GM18861 (cell line): ENCODE measurements at regions not wholly inside any gene's neighbourhood (a gene's known extent, or its start where the extent isn't known, plus 50 kb on each side); places are given as distances from the start of the nearest gene placed in this dataset.
"Not testable (repeated sequence)": the region's sequence is repeated elsewhere in the genome, so short reads cannot be mapped to it uniquely, and the experiment has no call there.

Experiments used
- ATAC-seq: cut with Tn5 transposase; IDR thresholded peaks from one replicate; pipeline ENCODE4 v1.9.1; 2021; ENCODE audit not compliant: unreplicated experiment

DNA sequence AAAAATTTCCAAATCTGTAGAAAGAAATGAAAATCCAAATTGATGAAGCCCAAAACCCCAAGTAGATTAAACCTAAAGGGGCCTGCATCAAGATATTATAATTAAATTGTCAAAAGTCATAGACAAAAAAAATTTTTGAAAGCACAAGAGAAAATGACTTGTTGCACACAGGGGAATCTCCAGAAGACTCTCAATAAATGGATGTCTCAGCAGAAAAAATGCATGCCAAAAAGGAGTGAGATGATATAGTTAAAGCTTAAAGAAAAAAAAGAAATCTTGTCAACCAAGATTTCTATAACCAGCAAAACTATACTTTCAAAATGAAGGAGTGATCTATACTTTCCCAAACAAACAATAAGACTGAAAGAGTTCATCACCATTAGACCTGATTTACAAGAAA is 393.2 kb upstream of the SPAG17 start:
- no peak for ATAC-seq

- no peak for ATAC-seq
These were observed 390.0 kb upstream of the SPAG17 start for GRCh38 chr1:118575060-118575459.

- no peak for ATAC-seq
These were observed 380.1 kb upstream of the SPAG17 start for GRCh38 chr1:118564961-118565703.

DNA sequence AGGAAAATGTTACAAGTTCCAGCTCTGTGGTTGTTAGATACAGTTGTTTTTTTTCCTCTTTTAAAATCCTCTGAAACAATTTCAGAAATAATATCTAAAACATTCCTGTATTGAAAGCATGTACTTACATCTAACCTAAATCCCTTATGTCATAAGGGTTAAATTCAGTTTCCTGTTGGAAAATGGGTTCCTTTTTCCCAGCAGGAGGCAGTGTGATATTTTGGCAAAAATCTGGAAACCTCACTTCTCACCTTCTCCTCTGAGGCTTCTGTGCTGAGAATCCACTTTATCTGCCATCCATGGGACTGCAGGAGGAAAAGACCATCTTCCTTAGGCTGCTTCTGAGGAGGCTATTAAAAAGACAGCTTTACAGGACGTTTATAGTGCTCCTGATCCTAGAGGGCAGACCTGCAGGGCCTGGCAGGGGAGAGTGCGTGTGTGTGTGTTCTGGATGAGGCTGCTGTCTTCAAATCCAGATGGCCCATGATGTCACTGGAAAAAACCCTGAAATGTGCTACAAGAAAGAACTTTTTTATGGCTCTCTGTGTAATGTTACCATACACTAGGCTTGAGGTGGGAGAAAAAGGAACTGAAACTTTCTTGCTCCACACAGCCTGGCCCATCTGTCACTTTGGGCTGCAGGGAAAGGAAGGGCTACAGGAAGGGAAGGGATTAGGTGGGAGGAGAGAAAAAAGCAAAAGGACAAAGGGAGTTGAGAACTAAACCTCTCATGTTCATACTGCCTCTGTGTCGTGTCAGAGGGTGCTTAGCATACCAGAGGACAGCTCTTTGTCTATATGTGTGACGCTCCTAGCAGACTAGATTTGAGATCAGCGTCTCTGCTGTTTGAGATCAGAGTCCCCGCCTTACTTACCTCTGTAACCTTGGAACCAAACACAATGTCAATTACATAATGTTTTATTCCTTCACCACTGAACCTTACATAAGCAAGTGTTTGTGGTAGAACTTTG is 379.2 kb upstream of the SPAG17 start:
- no peak for ATAC-seq

- no peak for ATAC-seq
These were observed 373.9 kb upstream of the SPAG17 start for GRCh38 chr1:118558933-118559332.

GRCh38 chr1:118556936-118557335 is 371.9 kb upstream of the SPAG17 start:
- ATAC-seq = no peak

DNA sequence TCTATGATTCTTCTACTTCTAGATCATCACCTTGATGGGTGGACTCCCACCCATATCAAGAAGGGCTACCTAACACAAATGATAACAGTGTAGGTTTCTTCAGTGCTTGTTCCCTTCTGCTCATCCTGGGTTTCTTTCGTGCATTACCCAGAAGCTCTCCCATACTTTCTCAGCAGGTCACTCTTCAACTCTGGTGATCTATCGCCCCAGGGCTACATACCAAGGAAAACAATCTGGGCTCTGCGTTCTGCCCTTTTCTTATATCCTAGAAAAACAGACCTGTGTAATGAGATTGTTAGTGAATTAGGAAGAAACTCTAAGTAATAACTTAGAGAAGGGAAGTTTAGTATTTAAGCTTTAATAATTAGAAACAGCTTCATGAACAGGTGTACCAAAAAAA is 370.6 kb upstream of the SPAG17 start:
- no peak for ATAC-seq

DNA sequence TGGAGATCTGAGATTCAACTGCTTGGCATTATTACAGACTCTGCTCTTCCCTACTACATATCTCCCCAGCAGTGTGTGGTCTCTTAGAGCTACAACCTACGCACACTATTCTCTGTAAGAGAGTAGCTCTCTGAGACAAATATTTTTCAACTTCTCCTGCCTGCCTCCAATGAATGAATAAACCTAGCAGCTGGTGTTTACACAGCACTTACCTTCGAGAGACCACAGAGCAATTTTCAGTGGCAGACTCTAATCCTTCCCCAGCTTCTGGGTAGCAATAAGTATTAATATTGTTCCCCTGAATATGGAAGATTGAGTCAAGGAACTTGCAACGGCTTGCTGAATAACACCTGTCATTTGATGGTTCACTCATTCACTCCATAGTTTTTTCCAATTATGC is 350.9 kb upstream of the SPAG17 start:
- ATAC-seq = no peak

GRCh38 chr1:118511922-118512321 is 326.9 kb upstream of the SPAG17 start:
- not testable (repeated sequence) for ATAC-seq

GRCh38 chr1:118504867-118505266 is 319.8 kb upstream of the SPAG17 start:
- no peak for ATAC-seq

GRCh38 chr1:118504221-118504644 is 319.2 kb upstream of the SPAG17 start:
- ATAC-seq = no peak

- ATAC-seq = no peak
These were observed 318.7 kb upstream of the SPAG17 start for GRCh38 chr1:118503752-118504151.

- no peak for ATAC-seq
These were observed 310.0 kb upstream of the SPAG17 start for GRCh38 chr1:118494998-118495397.

DNA sequence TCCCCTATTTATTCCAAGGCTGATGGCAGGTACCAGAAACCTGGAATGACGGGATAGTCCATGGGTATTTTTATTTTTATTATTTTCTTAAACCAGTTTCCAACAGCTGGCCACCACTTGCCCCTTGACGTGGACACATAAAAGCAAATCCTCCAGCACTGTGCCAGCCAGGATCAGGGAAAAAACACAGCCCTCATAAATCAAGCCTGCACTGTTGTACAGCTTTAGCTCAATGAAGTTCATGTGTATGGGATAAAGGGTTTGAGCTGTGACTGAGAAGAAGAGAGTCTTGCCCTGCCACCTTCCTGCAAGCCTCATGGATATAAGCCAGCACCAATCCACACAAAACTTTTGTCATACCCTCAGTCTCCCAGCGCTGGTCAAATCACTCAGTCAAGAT is 303.8 kb upstream of the SPAG17 start:
- ATAC-seq = no peak

GRCh38 chr1:118487932-118488331 is 302.9 kb upstream of the SPAG17 start:
- ATAC-seq = no peak

DNA sequence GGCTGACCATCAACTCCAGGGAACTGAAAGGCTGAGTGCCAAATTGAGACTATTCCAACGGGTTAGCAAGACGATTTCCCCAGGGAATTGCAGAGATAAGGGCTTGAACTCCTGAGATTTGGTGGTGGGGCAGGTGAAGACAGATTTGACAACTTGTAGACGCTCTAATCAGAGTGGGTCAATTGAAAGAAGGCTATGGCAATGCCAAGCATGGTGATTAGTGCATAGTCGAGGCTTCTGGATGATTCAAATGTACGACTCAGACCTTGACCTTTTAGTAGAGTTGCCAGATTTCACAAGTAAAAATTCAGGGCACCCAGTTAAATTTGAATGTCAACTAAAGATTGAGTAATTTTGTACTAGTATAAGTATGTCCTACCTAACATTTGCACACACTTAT is 302.1 kb upstream of the SPAG17 start:
- ATAC-seq = no peak

DNA sequence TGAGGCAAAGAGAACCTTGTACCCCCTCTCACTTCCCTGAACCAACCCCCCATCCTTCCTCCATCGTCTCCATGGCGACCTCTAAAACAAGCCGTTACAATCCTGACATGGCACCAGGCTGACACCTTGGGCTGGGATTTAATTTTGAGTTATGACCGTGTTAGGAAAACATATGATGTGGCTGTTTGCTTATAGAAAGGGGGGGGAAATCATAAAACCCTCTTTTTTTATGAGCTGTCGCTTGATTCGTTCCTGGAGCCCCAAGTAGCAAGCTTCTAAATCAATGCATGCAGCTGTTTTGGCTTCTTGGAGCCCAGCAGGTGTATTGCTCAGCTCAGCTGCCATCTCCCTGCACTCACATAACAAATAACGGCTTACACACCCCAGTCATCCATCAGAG is 301.2 kb upstream of the SPAG17 start:
- ATAC-seq = no peak

GRCh38 chr1:118485757-118486156 is 300.7 kb upstream of the SPAG17 start:
- ATAC-seq = no peak

DNA sequence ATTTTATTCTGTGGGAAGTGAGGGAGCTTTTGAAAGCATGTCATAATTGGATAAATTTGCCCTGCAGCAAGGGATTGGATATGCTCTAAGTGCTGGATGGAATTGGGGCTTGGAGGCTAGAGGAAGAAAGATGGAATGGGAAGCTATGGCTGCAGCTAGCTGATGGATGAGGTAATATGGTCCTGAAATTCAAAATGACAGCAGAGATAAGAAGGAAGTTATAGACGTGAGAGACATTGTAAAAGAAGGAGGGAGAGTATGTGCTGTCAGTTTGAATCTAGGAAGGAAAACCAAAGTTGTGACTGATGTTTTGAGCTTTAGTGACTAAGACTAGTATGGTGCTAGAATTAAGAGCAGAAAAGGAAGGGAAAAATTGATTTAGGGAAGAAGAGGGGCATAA is 299.9 kb upstream of the SPAG17 start:
- no peak for ATAC-seq

DNA sequence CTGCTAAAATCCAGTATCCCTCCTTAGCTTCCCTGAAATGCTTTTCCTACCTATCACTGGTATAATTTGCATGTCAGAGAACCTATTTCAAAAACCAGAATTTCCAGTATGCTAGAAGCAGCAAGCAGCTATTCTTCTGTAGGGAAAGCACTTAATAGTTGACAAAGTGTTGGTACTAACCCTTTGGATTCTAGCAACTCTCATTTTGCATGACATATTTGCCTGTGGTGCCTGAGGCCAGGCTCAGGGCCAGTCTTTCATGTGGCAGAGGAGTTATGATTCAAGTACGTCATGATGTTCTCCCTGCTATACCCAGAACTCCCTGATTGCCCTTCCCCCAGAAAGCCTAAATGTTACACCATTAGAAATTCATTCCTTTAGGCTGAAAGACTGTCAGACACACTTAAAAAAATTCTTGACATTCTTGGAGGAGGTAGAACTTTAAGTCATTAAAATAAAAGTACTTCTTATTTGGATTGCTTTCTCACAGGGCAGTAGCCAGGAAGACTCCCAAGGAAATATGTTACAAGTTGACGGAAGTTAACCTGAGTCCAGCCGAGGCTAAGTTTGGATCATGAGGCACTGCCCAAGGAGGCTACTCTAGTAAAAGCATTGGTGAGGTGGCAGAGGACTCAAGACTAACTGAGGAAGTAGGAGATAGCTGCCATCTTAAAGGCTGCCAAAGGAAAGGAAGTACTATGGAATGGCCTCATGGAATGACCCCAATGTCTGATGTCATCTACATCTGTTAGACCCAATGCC is 298.4 kb upstream of the SPAG17 start:
- ATAC-seq = no peak

DNA sequence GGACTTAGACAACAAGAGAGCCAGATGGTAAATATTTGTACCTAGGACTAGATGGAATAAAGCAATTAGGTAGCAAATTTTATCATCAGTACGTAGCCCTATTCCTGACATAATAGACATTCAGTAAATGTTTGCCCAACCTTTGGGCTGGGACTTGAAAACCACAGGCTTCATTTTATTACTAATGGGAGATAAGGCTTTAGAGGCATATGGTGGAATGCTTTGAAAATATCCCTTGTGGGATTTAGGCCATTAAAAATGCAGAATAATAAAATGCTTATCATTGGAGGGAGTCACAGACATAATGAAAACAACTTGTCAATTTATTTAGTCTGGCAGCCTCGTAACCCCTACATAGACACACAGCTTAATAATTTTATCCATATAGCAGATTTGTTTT is 296.1 kb upstream of the SPAG17 start:
- ATAC-seq = no peak
